Panc1 (cell line): ENCODE measurements at regions not wholly inside any gene's neighbourhood (a gene's known extent, or its start where the extent isn't known, plus 50 kb on each side); places are given as distances from the start of the nearest gene placed in this dataset.

Experiments
- ATAC-seq: fragments of 200-7000 bp; cut with Tn5 transposase; 2 replicates; pipeline ENCODE4 v1.9.1; 2020; ENCODE audit warnings: mild to moderate bottlenecking, moderate library complexity
- BruUV-seq: library from RNA; stranded (reverse); fragments of 400-500 nt; replicated peaks from 2 replicates; lab custom pipeline; 2021; lab: Mats Ljungman, UMichigan
- CTCF ChIA-PET: fragments of 300-600 bp; sonication (Branson Sonifier 250); formaldehyde crosslinking; loops from one replicate; lab custom pipeline; 2022; ENCODE audit warnings: antibody characterized with exemption; lab: Charles Lee
- POLR2A ChIA-PET: fragments of 300-600 bp; sonication (Branson Sonifier 250); formaldehyde crosslinking; loops from one replicate; lab custom pipeline; 2022; ENCODE audit warnings: antibody characterized with exemption; lab: Charles Lee
- DNase-seq: peaks from one replicate; pipeline ENCODE4 v3.0.0-alpha.2; 2010; ENCODE audit warnings: low read depth, low spot score
- H3K27ac ChIP-seq: 2 replicates; pipeline ENCODE4 v1.5.1; 2011; ENCODE audit warnings: mild to moderate bottlenecking, low read length, inconsistent platforms
- H3K27me3 ChIP-seq: fragments of 200-500 bp; sonication (Bioruptor generic); 2 replicates; pipeline ENCODE4 v1.6.0; 2014; ENCODE audit warnings: low read length, inconsistent platforms; ENCODE audit not compliant: control insufficient read depth, insufficient read depth
- H3K36me3 ChIP-seq: fragments of 200-500 bp; sonication (Bioruptor generic); 2 replicates; pipeline ENCODE4 v1.5.1; 2014; ENCODE audit warnings: inconsistent platforms, mild to moderate bottlenecking, low read length, moderate library complexity; ENCODE audit not compliant: control insufficient read depth, insufficient read depth
- H3K4me1 ChIP-seq: 2 replicates; pipeline ENCODE4 v1.5.1; 2011; ENCODE audit warnings: inconsistent platforms, mild to moderate bottlenecking, low read length, moderate library complexity; ENCODE audit not compliant: control insufficient read depth, insufficient read depth
- H3K4me3 ChIP-seq, 2 experiments: 2 replicates each; pipeline ENCODE4 v1.5.1; 2011 to 2012; ENCODE audit warnings: low read depth in 2 of 2, low read length in 2 of 2, mild to moderate bottlenecking in 2 of 2, inconsistent platforms in 1 of 2, moderate library complexity in 1 of 2
- H3K9me3 ChIP-seq: fragments of 200-500 bp; sonication (Bioruptor generic); 2 replicates; pipeline ENCODE4 v1.5.1; 2014; ENCODE audit warnings: low read depth, mild to moderate bottlenecking, inconsistent platforms, low read length, moderate library complexity; ENCODE audit not compliant: control insufficient read depth, insufficient read depth
- CTCF ChIP-seq: fragments of 450-650 bp; IDR thresholded peaks from 2 replicates; pipeline ENCODE4 v1.5.1; 2017; ENCODE audit warnings: mild to moderate bottlenecking
- POLR2AphosphoS5 ChIP-seq: IDR thresholded peaks from 2 replicates; pipeline ENCODE4 v1.6.1; 2012; ENCODE audit warnings: mild to moderate bottlenecking, low read depth, low read length, moderate library complexity
- REST ChIP-seq, 2 experiments: IDR thresholded peaks; 2 replicates each; pipeline ENCODE4 v1.6.1; 2011 to 2012; ENCODE audit warnings: low read depth in 2 of 2, control low read depth in 1 of 2, low read length in 1 of 2, mild to moderate bottlenecking in 1 of 2, moderate library complexity in 1 of 2; ENCODE audit not compliant: insufficient read depth in 1 of 2
- SIN3A ChIP-seq: IDR thresholded peaks from 2 replicates; pipeline ENCODE4 v1.6.1; 2012; ENCODE audit warnings: low read depth, mild to moderate bottlenecking, low read length, moderate library complexity, borderline replicate concordance; ENCODE audit not compliant: insufficient read depth
- TCF7L2 ChIP-seq: IDR thresholded peaks from 2 replicates; pipeline ENCODE4 v1.6.1; 2011; ENCODE audit warnings: mild to moderate bottlenecking, low read depth, low read length, inconsistent platforms
- in situ Hi-C: cut with HindIII; loops from 2 replicates; pipeline ENCODE4 v1.10.0; 2016; ENCODE audit warnings: low sequenced_read_pairs, low pct_unique_long_range_greater_than_20kb
- intact Hi-C: fragments of 100-400 bp; cut with micrococcal nuclease; formaldehyde crosslinking; loops from one replicate; pipeline ENCODE4 v1.10.0; 2022; ENCODE audit not compliant: unreplicated experiment

GRCh38 chr1:167158111-167158812, 62.4 kb upstream of the POU2F1 start:
- intact Hi-C loops: no loop called here
- in situ Hi-C loops: no loop called here
- H3K4me3 ChIP-seq: no peak overlapping the region
- H3K9me3 ChIP-seq: no peaks in the 10 kb centered on the region
- no peak for TF ChIP-seq CTCF
- TF ChIP-seq REST (IDR thresholded peaks at IDR 0.05; ENCODE audit: insufficient read depth in 1 of 2, low read depth in 2 of 2, low read length in 1 of 2): no peak
- no peak for TF ChIP-seq SIN3A
- no peak for TF ChIP-seq TCF7L2
- no peak for TF ChIP-seq POLR2AphosphoS5
- H3K27me3 ChIP-seq: no peaks in the 10 kb centered on the region
- POLR2A ChIA-PET: no interaction called here
- H3K4me1 ChIP-seq: no peaks in the 10 kb centered on the region; the same call in 1 of the 2 replicates
- BruUV-seq: no TSS peak
- no peak overlapping the region for H3K27ac ChIP-seq
- CTCF ChIA-PET: no interaction called here
- ATAC-seq: no peak; the same call in 1 of the 2 replicates
- no peaks in the 10 kb centered on the region for H3K36me3 ChIP-seq
- DNase-seq: no peak

GRCh38 chr1:167158813-167159275, 61.8 kb upstream of the POU2F1 start:
- H3K27ac ChIP-seq: no peak overlapping the region

More at GRCh38 chr1:167158813-167159275, 61.8 kb upstream of the POU2F1 start:
- DNase-seq: no peak
- no peak overlapping the region for H3K4me3 ChIP-seq
- no TSS peak for BruUV-seq
- no peaks in the 10 kb centered on the region for H3K27me3 ChIP-seq
- in situ Hi-C loops (no loop called here), intact Hi-C loops (no loop called here)
- H3K36me3 ChIP-seq: no peaks in the 10 kb centered on the region
- ATAC-seq: no peak
- CTCF ChIA-PET: interaction anchor here (0.6 to 0.7 kb wide), 2 partner anchors 21 to 26 kb away, joined by 3 read pairs; no protein-coding TSS in a partner anchor
- POLR2A ChIA-PET: no interaction called here
- no peaks in the 10 kb centered on the region; the same call in 1 of the 2 replicates for H3K4me1 ChIP-seq
- TF ChIP-seq POLR2AphosphoS5 (no peak), CTCF (no peak), TCF7L2 (no peak), SIN3A (no peak), REST (IDR thresholded peaks at IDR 0.05; ENCODE audit: insufficient read depth in 1 of 2, low read depth in 2 of 2, low read length in 1 of 2) (no peak)
- no peaks in the 10 kb centered on the region for H3K9me3 ChIP-seq
